Right lung (tissue), 2 donors: ENCODE measurements at regions not wholly inside any gene's neighbourhood (a gene's known extent, or its start where the extent isn't known, plus 50 kb on each side); places are given as distances from the start of the nearest gene placed in this dataset.
A peak's percentile ranks its signal among the peaks of the same experiment; 100 is the strongest.
"Not testable (repeated sequence)": the region's sequence is repeated elsewhere in the genome, so short reads cannot be mapped to it uniquely, and the experiment has no call there.

Experiments used
- DNase-seq, 2 donors: peaks; one replicate each; pipeline ENCODE4 v3.0.0-alpha.2; 2013

- DNase-seq: peak; percentile 70 to 76
These were observed 435.3 kb downstream of the MDFIC start for GRCh38 chr7:115356999-115357702.

DNA sequence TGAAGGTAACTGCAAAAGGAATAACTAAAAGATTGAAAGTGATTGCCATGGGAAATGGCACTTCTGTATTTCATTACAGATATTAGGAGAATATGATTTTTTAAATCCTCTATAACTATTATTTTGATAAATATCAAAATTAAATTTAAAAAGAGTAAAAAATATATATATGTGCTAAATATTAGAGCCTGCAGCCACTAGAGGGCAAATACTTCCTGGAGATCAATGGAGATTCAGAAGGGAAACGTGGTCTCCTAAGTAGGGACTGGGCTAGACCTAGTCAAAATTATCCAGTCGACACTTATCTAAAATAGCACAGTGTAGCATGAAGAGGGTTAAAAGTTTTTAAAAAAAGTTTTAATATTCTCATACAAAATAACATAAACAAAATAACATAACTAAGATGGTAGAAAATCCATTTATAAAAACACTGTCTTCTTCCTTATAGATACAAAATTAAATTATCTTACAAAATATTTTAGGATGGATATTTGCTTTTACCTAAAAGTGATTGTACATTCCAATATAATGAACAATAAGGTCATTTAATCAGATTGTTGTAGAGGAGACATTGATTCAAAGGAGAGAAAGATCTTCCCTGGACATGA is 434.3 kb downstream of the MDFIC start:
- no peak for DNase-seq

- DNase-seq: no peak
These were observed 433.0 kb downstream of the MDFIC start for GRCh38 chr7:115354925-115355324.

DNA sequence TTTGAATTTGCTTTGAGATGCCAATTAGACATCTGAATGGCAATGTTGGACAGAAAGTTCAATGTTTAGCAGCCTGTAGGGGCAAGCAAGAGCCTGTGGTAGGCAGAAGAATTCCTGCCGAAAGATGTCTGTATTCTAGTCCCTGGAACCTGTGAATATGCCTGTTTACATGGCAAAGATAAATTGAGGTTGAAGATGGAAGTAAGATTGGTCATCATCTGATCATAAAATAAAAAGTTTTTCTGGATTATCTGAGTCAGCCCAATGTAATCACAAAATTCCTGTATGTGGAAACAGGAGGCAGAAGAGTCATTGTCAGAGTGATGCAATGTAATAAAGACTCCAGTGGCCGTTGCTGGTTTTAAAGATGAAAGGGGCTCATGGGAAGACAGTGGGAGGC is 430.5 kb downstream of the MDFIC start:
- no peak for DNase-seq

- DNase-seq: no peak
These were observed 428.9 kb downstream of the MDFIC start for GRCh38 chr7:115350764-115351163.

DNA sequence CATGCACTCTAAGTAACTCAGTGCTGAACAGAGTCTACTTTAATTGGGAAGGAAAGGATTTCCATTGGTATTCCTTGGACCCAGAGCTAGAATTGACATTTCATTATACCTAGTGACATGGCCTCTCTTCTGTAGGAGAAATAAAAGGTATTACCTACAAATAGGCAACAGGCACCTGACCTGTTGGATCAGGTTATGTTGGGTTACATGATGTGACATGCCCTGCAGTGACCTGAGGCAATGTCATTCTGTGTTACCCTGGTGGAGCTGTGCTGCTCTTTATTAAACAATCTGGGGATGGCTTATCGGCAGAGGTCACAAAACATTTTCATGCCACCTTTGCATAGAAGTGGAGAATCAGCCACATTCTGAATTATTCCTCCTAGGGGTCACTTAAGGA is 427.7 kb downstream of the MDFIC start:
- DNase-seq: no peak

DNA sequence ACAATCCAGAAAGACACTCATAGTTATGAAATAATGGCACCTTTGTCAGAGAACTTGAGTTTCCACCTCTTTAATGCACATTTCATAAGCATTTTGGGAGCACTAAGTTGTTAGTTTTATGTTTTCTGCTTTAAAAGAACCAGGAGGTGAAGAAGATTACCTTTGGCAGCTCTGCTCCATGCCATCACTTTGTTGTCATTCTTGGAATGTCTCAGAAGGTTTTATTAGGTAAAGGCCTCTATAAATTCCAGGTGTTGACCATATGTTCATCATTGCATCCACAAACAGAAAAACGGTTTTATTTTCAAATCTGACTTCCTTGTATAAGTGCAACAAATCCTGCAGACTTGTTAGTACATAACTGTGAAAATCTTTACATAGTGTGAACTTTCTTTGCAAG is 424.8 kb downstream of the MDFIC start:
- DNase-seq: no peak

GRCh38 chr7:115340828-115341227 is 418.9 kb downstream of the MDFIC start:
- DNase-seq: no peak

GRCh38 chr7:115338016-115338415 is 416.1 kb downstream of the MDFIC start:
- DNase-seq: no peak

DNA sequence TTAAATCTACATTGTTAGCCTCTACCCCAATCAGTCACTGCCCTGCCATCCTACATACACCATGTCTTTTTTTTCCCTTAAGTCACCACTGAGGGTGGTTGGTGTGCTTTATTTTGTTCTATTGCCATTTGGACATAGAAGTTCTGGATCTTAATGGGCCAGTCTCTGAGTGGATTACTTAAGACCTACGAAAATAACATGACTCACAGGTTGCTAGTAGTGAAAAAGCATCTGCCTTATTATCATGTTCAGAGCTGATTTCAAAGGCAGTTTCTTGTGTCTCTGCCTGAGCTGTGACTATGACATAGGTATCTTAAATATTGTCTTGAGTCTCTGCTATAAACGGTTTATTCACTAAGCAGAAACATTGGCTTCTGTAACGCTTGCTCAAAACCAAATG is 410.8 kb downstream of the MDFIC start:
- DNase-seq: no peak

GRCh38 chr7:115329006-115329405 is 407.1 kb downstream of the MDFIC start:
- DNase-seq: no peak

DNA sequence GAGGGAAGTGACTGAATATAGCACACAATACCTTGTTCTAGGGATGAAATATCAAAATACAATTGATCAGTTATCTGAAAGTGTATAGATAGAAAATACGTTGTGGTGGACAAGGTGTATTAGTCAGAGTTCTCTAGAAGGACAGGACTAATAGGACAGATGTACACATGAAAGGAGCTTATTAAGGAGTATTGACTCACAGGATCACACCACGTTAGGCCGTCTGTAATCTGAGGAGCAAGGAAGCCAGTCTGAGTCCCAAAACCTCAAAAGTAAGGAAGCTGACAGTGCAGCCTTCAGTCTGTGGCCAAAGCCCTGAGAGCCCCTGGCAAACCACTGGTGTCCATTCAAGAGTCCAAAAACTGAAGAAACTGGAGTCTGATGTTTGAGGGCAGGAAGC is 406.1 kb downstream of the MDFIC start:
- DNase-seq: no peak

DNA sequence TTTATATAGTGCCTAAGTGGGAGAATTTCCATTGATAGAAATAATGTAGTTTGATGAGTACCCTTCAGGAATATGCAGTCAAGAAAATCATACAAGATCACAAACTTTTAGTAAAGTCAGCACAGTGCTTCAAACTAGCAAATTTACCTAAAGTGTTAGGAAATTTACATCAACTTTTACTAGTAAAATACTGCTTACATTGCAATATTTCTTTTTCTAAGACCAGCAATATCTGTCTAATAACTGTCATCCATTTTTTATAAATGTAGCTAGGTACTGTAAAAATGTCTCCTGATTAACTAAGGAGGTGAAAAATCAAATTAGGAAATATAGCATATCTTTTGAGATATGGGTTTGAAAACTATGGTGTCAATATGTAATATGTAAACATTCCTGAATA is 405.4 kb downstream of the MDFIC start:
- DNase-seq: no peak

DNA sequence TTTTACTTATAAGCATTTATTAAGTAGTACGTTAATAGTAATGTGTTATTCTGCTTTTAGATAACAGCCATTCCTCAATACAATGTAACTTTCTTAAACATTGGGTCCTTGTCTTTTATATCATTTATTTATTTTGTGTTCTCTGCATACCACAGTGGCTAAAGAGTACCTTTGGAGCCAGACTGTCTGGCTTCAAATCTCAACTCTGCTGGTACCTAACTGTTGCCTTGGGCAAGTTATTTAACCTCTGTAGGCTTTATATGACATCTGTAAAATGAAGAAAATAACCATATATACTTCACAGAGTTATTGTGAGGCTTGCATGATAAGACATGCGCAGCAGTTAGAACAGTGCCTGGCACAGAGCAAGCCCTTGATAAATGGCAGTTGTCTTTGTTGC is 397.6 kb downstream of the MDFIC start:
- DNase-seq: no peak

DNA sequence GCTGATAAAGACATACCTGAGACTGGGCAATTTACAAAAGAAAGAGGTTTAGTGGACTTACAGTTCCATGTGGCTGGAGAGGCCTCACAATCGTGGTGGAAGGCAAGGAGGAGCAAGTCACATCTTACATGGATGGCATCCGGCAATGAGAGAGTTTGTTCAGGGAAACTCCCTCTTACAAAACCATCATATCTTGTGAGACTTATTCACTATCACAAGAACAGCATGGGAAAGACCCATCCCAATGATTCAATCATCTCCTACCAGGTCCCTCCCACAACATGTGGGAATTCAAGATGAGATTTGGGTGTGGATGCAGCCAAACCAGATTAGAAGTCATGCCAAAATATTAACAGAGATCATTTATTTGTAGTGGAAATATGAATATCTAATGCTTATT is 388.4 kb downstream of the MDFIC start:
- not testable (repeated sequence) for DNase-seq

- peak; percentile 36 to 38 for DNase-seq
These were observed 384.7 kb downstream of the MDFIC start for GRCh38 chr7:115306586-115306985.

DNA sequence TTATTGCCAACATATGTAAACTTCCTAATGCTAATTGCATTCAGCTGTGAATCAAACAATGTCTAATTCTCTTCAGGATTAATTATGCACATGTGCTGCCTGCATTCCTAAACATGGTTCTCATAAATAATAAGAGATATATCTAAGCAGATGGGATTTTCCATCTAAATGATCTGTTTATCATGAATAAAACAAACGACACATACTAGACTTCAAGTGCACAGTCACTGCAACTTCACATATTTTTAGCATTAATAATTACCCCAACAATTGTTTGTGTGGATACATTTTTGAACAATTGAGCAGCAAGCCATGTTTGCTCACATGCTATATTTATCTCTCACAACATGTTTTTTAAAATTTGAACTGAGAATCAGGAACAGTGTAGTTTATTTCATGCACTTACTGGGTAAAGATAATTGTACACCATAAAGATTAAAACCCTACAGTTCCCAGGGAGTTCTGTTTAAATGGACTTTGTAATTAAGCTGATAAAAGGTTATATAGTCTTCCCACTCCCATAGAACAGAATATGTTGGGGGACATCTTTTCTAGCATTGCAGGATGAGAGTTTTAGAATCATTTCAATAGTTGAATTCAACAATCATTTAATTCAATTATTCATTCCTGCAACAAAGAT is 378.5 kb downstream of the MDFIC start:
- DNase-seq: no peak

DNA sequence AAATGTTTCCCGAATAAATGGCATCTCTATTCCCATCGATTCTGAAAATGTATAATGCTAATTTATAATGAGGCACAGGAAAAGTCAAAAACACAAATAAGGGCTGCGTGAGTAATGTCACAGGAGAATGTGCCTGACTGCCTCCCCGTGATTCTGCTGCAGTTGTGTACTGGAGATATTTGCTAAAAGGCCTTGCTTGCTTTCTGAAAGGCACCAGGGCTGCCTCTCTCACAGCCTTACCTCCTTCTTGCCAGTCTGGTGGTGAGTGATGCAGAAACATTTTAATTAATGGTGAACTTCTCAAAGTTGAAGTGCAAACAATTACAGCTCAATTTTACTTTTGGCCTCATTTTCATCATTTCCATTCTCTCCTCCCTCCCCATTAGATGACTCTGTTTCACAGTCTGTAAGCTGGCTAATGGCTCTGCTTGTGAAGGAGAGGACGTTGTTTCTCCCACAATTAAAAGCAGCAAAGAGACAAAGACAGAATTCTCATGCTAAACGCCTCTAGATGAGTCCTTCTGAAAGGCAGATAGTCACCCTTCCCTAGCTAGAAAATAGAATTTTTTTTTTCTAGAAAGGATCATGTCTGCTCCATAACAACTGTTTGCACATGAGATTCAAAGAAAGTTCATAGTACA is 377.6 kb downstream of the MDFIC start:
- no peak for DNase-seq

DNA sequence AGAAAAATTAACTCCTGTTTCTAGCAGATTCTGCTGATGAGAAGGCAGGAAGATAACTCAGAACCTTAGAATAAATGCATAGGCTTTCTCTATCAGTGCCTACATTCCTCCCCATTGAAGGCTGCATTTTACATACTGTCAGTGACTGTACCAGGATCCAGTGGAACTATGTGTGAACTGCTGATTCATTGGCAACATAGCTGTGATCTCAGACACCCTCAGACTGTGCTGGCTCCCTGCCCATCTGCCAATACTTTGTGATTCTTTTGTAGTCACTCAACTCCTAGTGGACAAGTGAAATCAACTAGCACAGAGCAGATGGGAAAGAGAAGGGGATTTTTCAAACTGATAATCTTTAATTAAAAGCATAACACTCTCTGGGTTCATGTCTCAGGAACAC is 375.8 kb downstream of the MDFIC start:
- no peak for DNase-seq

GRCh38 chr7:115293628-115294240 is 371.8 kb downstream of the MDFIC start:
- no peak for DNase-seq

DNA sequence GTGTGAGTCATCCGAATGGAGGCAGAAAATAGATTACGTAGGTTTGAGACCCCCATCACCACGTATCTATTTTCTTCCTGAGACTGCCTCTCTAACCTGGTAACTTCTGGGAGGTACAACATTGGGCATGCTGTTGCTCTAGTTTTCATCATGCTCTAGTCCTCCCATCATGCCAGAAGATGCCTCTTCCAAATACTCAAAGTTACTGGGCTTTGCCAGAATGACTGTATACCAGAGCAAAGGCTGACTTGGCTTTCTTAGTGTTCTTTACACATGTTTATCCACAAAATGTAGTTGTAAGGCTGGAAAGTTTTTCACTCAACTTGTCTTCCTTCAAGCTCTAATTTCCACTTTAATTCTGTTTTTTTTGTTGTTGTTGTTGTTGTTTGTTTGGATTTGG is 370.5 kb downstream of the MDFIC start:
- DNase-seq: no peak

DNA sequence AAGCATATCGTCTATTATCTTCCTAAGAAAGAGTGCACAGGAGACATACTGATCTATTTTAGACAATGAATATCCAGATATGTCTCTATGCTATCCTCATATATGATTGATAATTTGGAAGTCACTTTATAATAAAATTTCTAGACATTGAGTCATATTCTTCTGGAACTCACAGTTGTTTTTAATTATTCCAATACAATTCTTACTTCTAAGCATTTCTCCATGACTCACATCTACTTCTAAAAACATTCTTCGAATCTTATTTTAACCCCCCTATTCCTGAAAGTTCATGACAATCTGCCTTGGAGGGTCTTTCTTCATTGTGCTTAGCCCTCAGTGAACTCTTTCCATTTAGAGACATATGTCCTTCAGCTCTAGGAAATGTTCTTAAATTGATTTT is 368.1 kb downstream of the MDFIC start:
- no peak for DNase-seq

GRCh38 chr7:115276791-115277190 is 354.9 kb downstream of the MDFIC start:
- no peak for DNase-seq
